CD14-positive monocyte (primary cell): ENCODE measurements at regions not wholly inside any gene's neighbourhood (a gene's known extent, or its start where the extent isn't known, plus 50 kb on each side); places are given as distances from the start of the nearest gene placed in this dataset.

Source experiments
- DNase-seq, 3 donors: peaks; one replicate each; pipeline ENCODE4 v3.0.0-alpha.2; 2011 to 2022
- H2AFZ ChIP-seq: 2 replicates; pipeline ENCODE4 v1.6.0; 2012; ENCODE audit warnings: mild to moderate bottlenecking, low read depth, low read length, inconsistent platforms; ENCODE audit not compliant: insufficient read depth, poor library complexity, severe bottlenecking
- H3K27ac ChIP-seq, 2 donors: 1 replicate in 1 of 2; 2 replicates in 1 of 2; pipeline ENCODE4 v1.5.1; 2012 to 2013; ENCODE audit warnings: low read length in 2 of 2, control low read depth in 1 of 2, inconsistent platforms in 1 of 2, low read depth in 1 of 2, mild to moderate bottlenecking in 1 of 2
- H3K27me3 ChIP-seq, 2 donors: one replicate each; pipeline versions ENCODE4 v1.6.0 to v1.6.1; 2011 to 2013; ENCODE audit warnings: low read length in 2 of 2; ENCODE audit not compliant: control insufficient read depth in 2 of 2, insufficient read depth in 2 of 2
- H3K36me3 ChIP-seq, 2 donors: replicated peaks in 1 of 2; 1 replicate in 1 of 2; 2 replicates in 1 of 2; pipeline versions ENCODE4 v1.5.1 to v1.6.1; 2012 to 2013; ENCODE audit warnings: low read length in 2 of 2, control low read depth in 1 of 2, inconsistent platforms in 1 of 2, mild to moderate bottlenecking in 1 of 2; ENCODE audit not compliant: insufficient read depth in 2 of 2, control insufficient read depth in 1 of 2
- H3K4me1 ChIP-seq, 2 donors: 1 replicate in 1 of 2; 2 replicates in 1 of 2; pipeline versions ENCODE4 v1.5.1 to v1.6.1; 2012 to 2013; ENCODE audit warnings: low read length in 2 of 2, control low read depth in 1 of 2, inconsistent platforms in 1 of 2, mild to moderate bottlenecking in 1 of 2, moderate library complexity in 1 of 2; ENCODE audit not compliant: insufficient read depth in 2 of 2, control insufficient read depth in 1 of 2
- H3K4me2 ChIP-seq: replicated peaks from 2 replicates; pipeline ENCODE3; 2012; ENCODE audit warnings: low read length, moderate library complexity, mild to moderate bottlenecking; ENCODE audit not compliant: poor library complexity, severe bottlenecking; ENCODE audit errors: extremely low read depth
- H3K4me3 ChIP-seq, 3 experiments: fragments of 200-600 bp in 1 of 3; sonication (generic) in 1 of 3; replicated peaks in 1 of 3; 1 replicate in 2 of 3; 2 replicates in 1 of 3; pipeline ENCODE4 v1.5.1; 2011 to 2013; ENCODE audit warnings: low read length in 3 of 3, mild to moderate bottlenecking in 3 of 3, control low read depth in 2 of 3, low read depth in 2 of 3, inconsistent platforms in 1 of 3, moderate library complexity in 1 of 3
- H3K79me2 ChIP-seq: 2 replicates; pipeline ENCODE4 v1.6.0; 2012; ENCODE audit warnings: mild to moderate bottlenecking, control low read depth, inconsistent platforms, low read length, moderate library complexity; ENCODE audit not compliant: insufficient read depth
- H3K9ac ChIP-seq: 2 replicates; pipeline ENCODE4 v1.6.0; 2017; ENCODE audit warnings: low read length, mild to moderate bottlenecking; ENCODE audit not compliant: insufficient read depth, poor library complexity, severe bottlenecking
- H3K9me3 ChIP-seq, 2 donors: replicated peaks in 1 of 2; 1 replicate in 1 of 2; 2 replicates in 1 of 2; pipeline versions ENCODE4 v1.5.1 to v1.6.1; 2012 to 2013; ENCODE audit warnings: low read length in 2 of 2, control low read depth in 1 of 2; ENCODE audit not compliant: control insufficient read depth in 1 of 2, insufficient read depth in 1 of 2
- H4K20me1 ChIP-seq: 2 replicates; pipeline ENCODE4 v1.6.0; 2012; ENCODE audit warnings: mild to moderate bottlenecking, low read length, control low read depth, moderate library complexity; ENCODE audit not compliant: insufficient read depth
- H3K27ac Mint-ChIP-seq, 7 donors: one replicate each; pipeline ENCODE4 v1.8.0; 2020; ENCODE audit warnings: mild to moderate bottlenecking in 7 of 7, mixed read lengths in 7 of 7, moderate library complexity in 6 of 7, inconsistent platforms in 2 of 7
- H3K27me3 Mint-ChIP-seq, 3 donors: one replicate each; pipeline ENCODE4 v1.8.0; 2021 to 2022; ENCODE audit warnings: low read depth in 3 of 3, mild to moderate bottlenecking in 3 of 3, mixed read lengths in 3 of 3, moderate library complexity in 3 of 3, inconsistent platforms in 1 of 3
- H3K36me3 Mint-ChIP-seq, 2 donors: one replicate each; pipeline ENCODE4 v1.8.0; 2020; ENCODE audit warnings: mixed read lengths in 2 of 2, inconsistent platforms in 1 of 2, mild to moderate bottlenecking in 1 of 2
- H3K4me1 Mint-ChIP-seq: one replicate; pipeline ENCODE4 v1.8.0; 2020; ENCODE audit warnings: mild to moderate bottlenecking, mixed read lengths
- H3K4me3 Mint-ChIP-seq, 2 donors: one replicate each; pipeline ENCODE4 v1.8.0; 2020; ENCODE audit warnings: mild to moderate bottlenecking in 2 of 2, mixed read lengths in 2 of 2, moderate library complexity in 1 of 2
- H3K9me3 Mint-ChIP-seq, 7 donors: one replicate each; pipeline ENCODE4 v1.8.0; 2020 to 2022; ENCODE audit warnings: mixed read lengths in 7 of 7, mild to moderate bottlenecking in 6 of 7, moderate library complexity in 6 of 7, inconsistent platforms in 2 of 7
- WGBS: methylation state at CpG from one replicate; pipeline ENCODE4 v1.1.5; 2013; ENCODE audit warnings: missing lambda C conversion rate; ENCODE audit not compliant: insufficient coverage; 5-methylcytosine and 5-hydroxymethylcytosine counted together
- intact Hi-C, 2 donors: fragments of 100-400 bp; cut with micrococcal nuclease; formaldehyde crosslinking; loops; one replicate each; pipeline versions ENCODE4 v1.15.0 to v1.15.1; 2023
- TF ChIP-seq, protein P1 (sequence below): fragments of 200-600 bp; IDR thresholded peaks from one replicate; pipeline ENCODE4 v1.8.0; 2022; ENCODE audit warnings: antibody characterized with exemption, mild to moderate bottlenecking

GRCh38 chr5:26543987-26544386, 494.4 kb downstream of the CDH9 start:
- no peak overlapping the region for H3K27ac ChIP-seq
- no peaks in the 10 kb centered on the region for H3K4me1 Mint-ChIP-seq
- no peaks in the 10 kb centered on the region for H3K27me3 ChIP-seq
- H3K79me2 ChIP-seq: no peaks in the 10 kb centered on the region
- no peak overlapping the region for H3K4me3 Mint-ChIP-seq
- H3K27me3 Mint-ChIP-seq: no peaks in the 10 kb centered on the region
- no peaks in the 10 kb centered on the region for H3K36me3 Mint-ChIP-seq
- no peak for DNase-seq
- peaks cover 2 to 9% (median 4%) of the 10 kb centered on the region in 7 donors for H3K9me3 Mint-ChIP-seq
- WGBS: 100% methylated on average over 1 of the region's 1 CpG
- no peak overlapping the region for H2AFZ ChIP-seq
- no peak overlapping the region for H3K9ac ChIP-seq
- TF ChIP-seq, protein P1, sequence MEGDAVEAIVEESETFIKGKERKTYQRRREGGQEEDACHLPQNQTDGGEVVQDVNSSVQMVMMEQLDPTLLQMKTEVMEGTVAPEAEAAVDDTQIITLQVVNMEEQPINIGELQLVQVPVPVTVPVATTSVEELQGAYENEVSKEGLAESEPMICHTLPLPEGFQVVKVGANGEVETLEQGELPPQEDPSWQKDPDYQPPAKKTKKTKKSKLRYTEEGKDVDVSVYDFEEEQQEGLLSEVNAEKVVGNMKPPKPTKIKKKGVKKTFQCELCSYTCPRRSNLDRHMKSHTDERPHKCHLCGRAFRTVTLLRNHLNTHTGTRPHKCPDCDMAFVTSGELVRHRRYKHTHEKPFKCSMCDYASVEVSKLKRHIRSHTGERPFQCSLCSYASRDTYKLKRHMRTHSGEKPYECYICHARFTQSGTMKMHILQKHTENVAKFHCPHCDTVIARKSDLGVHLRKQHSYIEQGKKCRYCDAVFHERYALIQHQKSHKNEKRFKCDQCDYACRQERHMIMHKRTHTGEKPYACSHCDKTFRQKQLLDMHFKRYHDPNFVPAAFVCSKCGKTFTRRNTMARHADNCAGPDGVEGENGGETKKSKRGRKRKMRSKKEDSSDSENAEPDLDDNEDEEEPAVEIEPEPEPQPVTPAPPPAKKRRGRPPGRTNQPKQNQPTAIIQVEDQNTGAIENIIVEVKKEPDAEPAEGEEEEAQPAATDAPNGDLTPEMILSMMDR: no peak
- intact Hi-C loops: no loop called here
- H3K36me3 ChIP-seq: no peaks in the 10 kb centered on the region
- H3K9me3 ChIP-seq: peaks cover 13 to 14% of the 10 kb centered on the region in 2 donors
- no peak overlapping the region for H3K27ac Mint-ChIP-seq
- no peaks in the 10 kb centered on the region for H4K20me1 ChIP-seq
- no peak overlapping the region for H3K4me2 ChIP-seq
- H3K4me1 ChIP-seq: no peaks in the 10 kb centered on the region
- no peak overlapping the region for H3K4me3 ChIP-seq

GRCh38 chr5:26538226-26538625, 500.2 kb downstream of the CDH9 start:
- no peaks in the 10 kb centered on the region for H3K4me1 ChIP-seq
- no peak overlapping the region for H3K27ac Mint-ChIP-seq
- H3K4me3 ChIP-seq: no peak overlapping the region
- peaks cover 0 to 5% (median 3%) of the 10 kb centered on the region in 7 donors for H3K9me3 Mint-ChIP-seq
- H3K27ac ChIP-seq: no peak overlapping the region
- H3K27me3 Mint-ChIP-seq: no peaks in the 10 kb centered on the region
- no peaks in the 10 kb centered on the region for H3K79me2 ChIP-seq
- H3K4me1 Mint-ChIP-seq: no peaks in the 10 kb centered on the region
- WGBS: no CpG with 5 or more reads among the region's 1 CpG
- no peaks in the 10 kb centered on the region for H4K20me1 ChIP-seq
- H3K27me3 ChIP-seq: no peaks in the 10 kb centered on the region
- intact Hi-C loops: no loop called here
- H3K4me3 Mint-ChIP-seq: no peak overlapping the region
- no peaks in the 10 kb centered on the region for H3K36me3 Mint-ChIP-seq
- H2AFZ ChIP-seq: no peak overlapping the region
- TF ChIP-seq, protein P1: no peak
- no peak overlapping the region for H3K4me2 ChIP-seq
- H3K9ac ChIP-seq: no peak overlapping the region
- DNase-seq: no peak
- no peaks in the 10 kb centered on the region for H3K36me3 ChIP-seq
- peaks cover 3 to 12% of the 10 kb centered on the region in 2 donors for H3K9me3 ChIP-seq
